CD4-positive, alpha-beta T cell (primary cell): ENCODE measurements at regions not wholly inside any gene's neighbourhood (a gene's known extent, or its start where the extent isn't known, plus 50 kb on each side); places are given as distances from the start of the nearest gene placed in this dataset.

Experiments
- ATAC-seq: fragments of 200-7000 bp; cut with Tn5 transposase; one replicate; pipeline ENCODE4 v1.10.0; 2022; ENCODE audit warnings: mild to moderate bottlenecking; ENCODE audit not compliant: poor library complexity
- CTCF ChIA-PET: fragments of 350-600 bp; sonication (Branson Sonifier 250); formaldehyde crosslinking; loops from one replicate; lab custom pipeline; 2021; ENCODE audit warnings: antibody characterized with exemption, inconsistent platforms; lab: Charles Lee
- POLR2A ChIA-PET: fragments of 350-600 bp; sonication (Branson Sonifier 250); formaldehyde crosslinking; loops from one replicate; lab custom pipeline; 2021; ENCODE audit warnings: antibody characterized with exemption, inconsistent platforms; lab: Charles Lee
- DNase-seq, 14 experiments: peaks; one replicate each; pipeline ENCODE4 v3.0.0-alpha.2; 2013 to 2020; ENCODE audit warnings: mixed read lengths in 2 of 14
- H3K27ac ChIP-seq, 2 donors: one replicate each; pipeline versions ENCODE4 v1.5.1 to v1.7.0; 2013; ENCODE audit warnings: low read length in 2 of 2, low read depth in 1 of 2, mild to moderate bottlenecking in 1 of 2
- H3K27me3 ChIP-seq, 2 experiments: 1 replicate in 1 of 2; 2 replicates in 1 of 2; pipeline versions ENCODE4 v1.6.1 to v1.7.0; 2013; ENCODE audit warnings: low read length in 2 of 2, control low read depth in 1 of 2, mild to moderate bottlenecking in 1 of 2, moderate library complexity in 1 of 2; ENCODE audit not compliant: insufficient read depth in 2 of 2, control insufficient read depth in 1 of 2
- H3K36me3 ChIP-seq: one replicate; pipeline ENCODE4 v1.6.1; 2013; ENCODE audit warnings: low read length, control low read depth; ENCODE audit not compliant: insufficient read depth
- H3K4me1 ChIP-seq: one replicate; pipeline ENCODE4 v1.6.1; 2013; ENCODE audit warnings: low read length, control low read depth; ENCODE audit not compliant: insufficient read depth
- H3K4me3 ChIP-seq: one replicate; pipeline ENCODE4 v1.5.1; 2013; ENCODE audit warnings: mild to moderate bottlenecking, low read length, moderate library complexity
- H3K9me3 ChIP-seq, 2 experiments: 1 replicate in 1 of 2; 2 replicates in 1 of 2; pipeline versions ENCODE4 v1.6.1 to v1.7.0; 2013; ENCODE audit warnings: low read length in 2 of 2, mild to moderate bottlenecking in 2 of 2, control low read depth in 1 of 2, moderate library complexity in 1 of 2; ENCODE audit not compliant: control insufficient read depth in 1 of 2, insufficient read depth in 1 of 2
- H3K27ac Mint-ChIP-seq: one replicate; pipeline ENCODE4 v1.8.0; 2020; ENCODE audit warnings: mixed read lengths
- H3K27me3 Mint-ChIP-seq: one replicate; pipeline ENCODE4 v1.8.0; 2021; ENCODE audit warnings: mixed read lengths
- H3K36me3 Mint-ChIP-seq: one replicate; pipeline ENCODE4 v1.8.0; 2021; ENCODE audit warnings: low read depth, mixed read lengths
- H3K4me1 Mint-ChIP-seq: one replicate; pipeline ENCODE4 v1.8.0; 2021; ENCODE audit warnings: low read depth, mixed read lengths
- H3K4me3 Mint-ChIP-seq: one replicate; pipeline ENCODE4 v1.8.0; 2020; ENCODE audit warnings: mild to moderate bottlenecking, mixed read lengths
- H3K9me3 Mint-ChIP-seq: one replicate; pipeline ENCODE4 v1.8.0; 2020; ENCODE audit warnings: mixed read lengths
- CTCF ChIP-seq: fragments of 200-600 bp; IDR thresholded peaks from one replicate; pipeline ENCODE4 v1.8.0; 2022; ENCODE audit warnings: antibody characterized with exemption, mild to moderate bottlenecking
- intact Hi-C, 2 experiments: fragments of 100-400 bp; cut with DNase I in 1 of 2; cut with micrococcal nuclease in 1 of 2; formaldehyde crosslinking; loops; one replicate each; pipeline versions ENCODE4 v1.15.1 to v1.9.0; 2023 to 2025; cut with DNase I, micrococcal nuclease

- intact Hi-C loops = no loop called here
- no peaks in the 10 kb centered on the region for H3K27me3 ChIP-seq
- H3K4me3 Mint-ChIP-seq = no peak overlapping the region
- H3K27ac ChIP-seq = no peak overlapping the region
- CTCF ChIA-PET = interaction anchor here (1.1 to 1.3 kb wide), 2 partner anchors 10 to 33 kb away, joined by 4 to 6 read pairs; no protein-coding TSS in a partner anchor
- no peak for TF ChIP-seq CTCF
- H3K36me3 Mint-ChIP-seq = peaks cover 6% of the 10 kb centered on the region
- no peaks in the 10 kb centered on the region for H3K4me1 ChIP-seq
- H3K27me3 Mint-ChIP-seq = no peaks in the 10 kb centered on the region
- peaks cover 0 to 8% of the 10 kb centered on the region in 2 experiments for H3K9me3 ChIP-seq
- H3K36me3 ChIP-seq = no peaks in the 10 kb centered on the region
- DNase-seq = no peak
- no peaks in the 10 kb centered on the region for H3K4me1 Mint-ChIP-seq
- POLR2A ChIA-PET = no interaction called here
- H3K27ac Mint-ChIP-seq = no peak overlapping the region
- no peaks in the 10 kb centered on the region for H3K9me3 Mint-ChIP-seq
- H3K4me3 ChIP-seq = no peak overlapping the region
- no peak for ATAC-seq
Measured at GRCh38 chr7:7112868-7113267, 69.5 kb upstream of the C1GALT1 start.

GRCh38 chr7:7114575-7115291 is 67.6 kb upstream of the C1GALT1 start:
- TF ChIP-seq CTCF = no peak
- H3K36me3 ChIP-seq = no peaks in the 10 kb centered on the region
- no peak overlapping the region for H3K4me3 Mint-ChIP-seq
- intact Hi-C loops = loop anchor here in 1 of 2 experiments (5.0 kb wide), 1 partner anchor 38 kb away; no protein-coding TSS in a partner anchor
- no peaks in the 10 kb centered on the region for H3K4me1 ChIP-seq
- no peaks in the 10 kb centered on the region for H3K9me3 Mint-ChIP-seq
- H3K36me3 Mint-ChIP-seq = peaks cover 6% of the 10 kb centered on the region
- H3K9me3 ChIP-seq = no peaks in the 10 kb centered on the region
- no peaks in the 10 kb centered on the region for H3K27me3 ChIP-seq
- no peak for DNase-seq
- no peaks in the 10 kb centered on the region for H3K27me3 Mint-ChIP-seq
- no peak overlapping the region for H3K27ac Mint-ChIP-seq
- H3K4me1 Mint-ChIP-seq = no peaks in the 10 kb centered on the region
- no peak for ATAC-seq
- no peak overlapping the region for H3K27ac ChIP-seq
- CTCF ChIA-PET = interaction anchor here (0.5 to 1.3 kb wide), 2 partner anchors 12 to 479 kb away, joined by 3 read pairs; no protein-coding TSS in a partner anchor
- POLR2A ChIA-PET = interaction anchor here (0.7 to 1.8 kb wide), 2 partner anchors 10 to 37 kb away, joined by 3 to 4 read pairs; no protein-coding TSS in a partner anchor
- no peak overlapping the region for H3K4me3 ChIP-seq

GRCh38 chr7:7117935-7118586 is 64.3 kb upstream of the C1GALT1 start:
- Mint-ChIP-seq H3K27ac (no peak overlapping the region), H3K36me3 (no peaks in the 10 kb centered on the region), H3K27me3 (no peaks in the 10 kb centered on the region), H3K4me3 (no peak overlapping the region), H3K9me3 (no peaks in the 10 kb centered on the region), H3K4me1 (no peaks in the 10 kb centered on the region)
- Histone ChIP-seq H3K9me3 (no peaks in the 10 kb centered on the region), H3K36me3 (no peaks in the 10 kb centered on the region), H3K4me3 (no peak overlapping the region), H3K27me3 (no peaks in the 10 kb centered on the region), H3K4me1 (no peaks in the 10 kb centered on the region), H3K27ac (no peak overlapping the region)
- ChIA-PET POLR2A (no interaction called here), CTCF (interaction anchor here (1.4 kb wide), 1 partner anchor 10 kb away, joined by 4 read pairs; no protein-coding TSS in a partner anchor)
- no peak for TF ChIP-seq CTCF
- no peak for DNase-seq
- intact Hi-C loops = loop anchor here in 1 of 2 experiments (5.0 kb wide), 1 partner anchor 34 kb away; no protein-coding TSS in a partner anchor
- no peak for ATAC-seq
